ENCODE measurements at regions not wholly inside any gene's neighbourhood (a gene's known extent, or its start where the extent isn't known, plus 50 kb on each side); places are given as distances from the start of the nearest gene placed in this dataset.

DNA sequence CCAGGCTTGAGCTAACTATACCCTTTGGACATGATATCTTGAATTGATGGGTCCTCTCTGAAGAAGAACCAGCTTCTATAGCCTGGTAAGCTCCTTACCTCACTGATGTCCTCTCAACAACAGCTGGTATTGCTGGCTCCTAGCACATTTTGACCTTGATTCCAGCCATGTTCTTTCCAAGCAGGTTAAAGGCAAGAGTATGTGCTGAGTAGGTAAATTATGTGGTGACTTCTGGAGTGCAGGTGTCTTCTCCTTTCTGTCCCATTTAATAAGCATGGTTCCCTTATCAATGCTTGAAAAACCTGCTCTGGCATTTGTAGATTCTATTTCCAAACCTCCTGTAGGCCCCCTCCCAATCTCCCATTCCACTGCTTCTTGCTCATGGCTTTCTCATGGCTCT, 300.1 kb downstream of the UTP18 start:
- no peak for DNase-seq (ENCODE audit: low spot score)
- H3K27me3 Mint-ChIP-seq (ENCODE audit: low read depth), result peaks cover 9% of the 10 kb centered on the region
- no peak overlapping the region for H3K4me3 Mint-ChIP-seq (ENCODE audit: low read depth)
- no peaks in the 10 kb centered on the region for H3K9me3 Mint-ChIP-seq
- intact Hi-C loops (cut with micrococcal nuclease), result no loop called here
- H3K27ac Mint-ChIP-seq, result no peak overlapping the region
- no peaks in the 10 kb centered on the region for H3K36me3 Mint-ChIP-seq (ENCODE audit: low read depth)
- H3K4me1 Mint-ChIP-seq (ENCODE audit: low read depth), result no peaks in the 10 kb centered on the region

DNA sequence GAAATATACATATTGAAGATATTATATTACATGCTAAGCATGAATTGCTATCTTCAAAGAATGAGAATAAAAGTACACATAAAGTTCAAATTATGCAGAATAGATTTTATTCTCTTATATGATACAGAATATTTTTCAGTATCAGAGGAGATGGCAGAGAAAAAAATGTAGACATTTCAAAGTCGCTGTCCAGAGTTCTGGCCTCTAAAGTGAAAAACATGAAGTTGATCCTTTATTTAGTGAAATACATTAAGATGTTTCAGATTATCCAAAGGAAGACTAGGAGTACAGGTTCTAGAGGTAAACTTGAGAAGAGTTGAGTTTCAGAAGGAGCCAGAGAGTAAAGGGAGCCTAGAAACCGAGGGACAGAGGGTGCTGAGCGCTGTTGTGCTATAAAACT, 303.6 kb downstream of the UTP18 start:
- Mint-ChIP-seq H3K9me3 (no peaks in the 10 kb centered on the region), H3K27me3 (ENCODE audit: low read depth) (peaks cover 9% of the 10 kb centered on the region), H3K36me3 (ENCODE audit: low read depth) (no peaks in the 10 kb centered on the region), H3K27ac (no peak overlapping the region), H3K4me3 (ENCODE audit: low read depth) (no peak overlapping the region), H3K4me1 (ENCODE audit: low read depth) (no peaks in the 10 kb centered on the region)
- no peak for DNase-seq (ENCODE audit: low spot score)
- intact Hi-C loops (cut with micrococcal nuclease), result no loop called here

DNA sequence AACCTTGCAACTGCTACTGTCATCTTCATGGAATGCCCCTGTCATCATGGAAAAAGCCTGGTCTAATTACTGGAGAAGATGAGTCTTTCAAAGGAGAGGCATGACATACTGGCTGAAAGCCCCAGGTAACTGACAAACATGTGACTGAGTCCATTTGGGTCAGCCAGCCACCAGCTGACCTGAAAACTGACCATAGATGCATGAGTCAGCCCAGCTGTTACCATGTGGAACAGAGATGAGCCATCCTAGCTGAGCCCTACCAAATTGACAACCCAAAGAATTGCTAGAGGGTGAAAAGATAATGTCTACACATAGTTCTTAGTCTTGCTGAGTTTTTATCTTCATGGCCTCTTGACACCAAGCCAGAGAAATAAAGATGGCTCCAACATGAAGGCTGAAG, 311.8 kb downstream of the UTP18 start:
- Mint-ChIP-seq H3K27me3 (ENCODE audit: low read depth) (no peaks in the 10 kb centered on the region), H3K36me3 (ENCODE audit: low read depth) (no peaks in the 10 kb centered on the region)
- intact Hi-C loops (cut with micrococcal nuclease), result no loop called here

More for the DNA sequence above, 311.8 kb downstream of the UTP18 start:
- no peaks in the 10 kb centered on the region for H3K4me1 Mint-ChIP-seq (ENCODE audit: low read depth)
- no peak for DNase-seq (ENCODE audit: low spot score)
- no peak overlapping the region for H3K4me3 Mint-ChIP-seq (ENCODE audit: low read depth)
- peaks cover 5% of the 10 kb centered on the region for H3K9me3 Mint-ChIP-seq
- no peak overlapping the region for H3K27ac Mint-ChIP-seq
